GM13976 (cell line): ENCODE measurements at regions not wholly inside any gene's neighbourhood (a gene's known extent, or its start where the extent isn't known, plus 50 kb on each side); places are given as distances from the start of the nearest gene placed in this dataset.

Experiments used
- DNase-seq: peaks from one replicate; pipeline ENCODE4 v3.0.0; 2012; ENCODE audit warnings: low spot score
- in situ Hi-C: fragments of 300-500 bp; cut with MboI; formaldehyde crosslinking; loops from one replicate; pipeline ENCODE4 v1.12.0; 2022; ENCODE audit warnings: low sequenced_read_pairs, mixed read lengths, inconsistent platforms; ENCODE audit not compliant: unreplicated experiment
- TF ChIP-seq, protein P1 (sequence below): IDR thresholded peaks from 2 replicates; pipeline ENCODE4 v1.5.1; 2012; ENCODE audit warnings: borderline replicate concordance, mild to moderate bottlenecking; ENCODE audit not compliant: insufficient read depth; ENCODE audit errors: extremely low read depth, missing control alignments, control extremely low read depth

DNA sequence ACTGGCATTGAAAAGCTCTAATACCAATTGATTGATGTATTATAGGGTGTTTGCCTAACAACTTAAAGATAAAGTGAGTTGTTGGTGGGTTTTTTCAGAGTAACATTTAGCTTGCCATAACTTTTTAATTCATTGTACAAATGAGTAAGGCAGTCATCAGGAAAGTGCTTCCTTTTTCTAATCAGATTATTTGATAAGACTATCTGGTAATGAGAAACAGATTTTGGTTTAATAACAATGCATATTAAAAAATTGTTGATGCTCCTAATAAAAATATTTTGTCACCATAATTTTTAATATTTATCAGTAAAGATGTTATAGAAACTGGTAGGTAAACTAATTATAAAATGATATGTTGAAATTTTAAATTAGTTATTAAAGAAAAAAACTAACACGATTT is 51.3 kb downstream of the BLTP1 start:
- TF ChIP-seq, protein P1, sequence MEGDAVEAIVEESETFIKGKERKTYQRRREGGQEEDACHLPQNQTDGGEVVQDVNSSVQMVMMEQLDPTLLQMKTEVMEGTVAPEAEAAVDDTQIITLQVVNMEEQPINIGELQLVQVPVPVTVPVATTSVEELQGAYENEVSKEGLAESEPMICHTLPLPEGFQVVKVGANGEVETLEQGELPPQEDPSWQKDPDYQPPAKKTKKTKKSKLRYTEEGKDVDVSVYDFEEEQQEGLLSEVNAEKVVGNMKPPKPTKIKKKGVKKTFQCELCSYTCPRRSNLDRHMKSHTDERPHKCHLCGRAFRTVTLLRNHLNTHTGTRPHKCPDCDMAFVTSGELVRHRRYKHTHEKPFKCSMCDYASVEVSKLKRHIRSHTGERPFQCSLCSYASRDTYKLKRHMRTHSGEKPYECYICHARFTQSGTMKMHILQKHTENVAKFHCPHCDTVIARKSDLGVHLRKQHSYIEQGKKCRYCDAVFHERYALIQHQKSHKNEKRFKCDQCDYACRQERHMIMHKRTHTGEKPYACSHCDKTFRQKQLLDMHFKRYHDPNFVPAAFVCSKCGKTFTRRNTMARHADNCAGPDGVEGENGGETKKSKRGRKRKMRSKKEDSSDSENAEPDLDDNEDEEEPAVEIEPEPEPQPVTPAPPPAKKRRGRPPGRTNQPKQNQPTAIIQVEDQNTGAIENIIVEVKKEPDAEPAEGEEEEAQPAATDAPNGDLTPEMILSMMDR = no peak
- in situ Hi-C loops = no loop called here
- DNase-seq = no peak

DNA sequence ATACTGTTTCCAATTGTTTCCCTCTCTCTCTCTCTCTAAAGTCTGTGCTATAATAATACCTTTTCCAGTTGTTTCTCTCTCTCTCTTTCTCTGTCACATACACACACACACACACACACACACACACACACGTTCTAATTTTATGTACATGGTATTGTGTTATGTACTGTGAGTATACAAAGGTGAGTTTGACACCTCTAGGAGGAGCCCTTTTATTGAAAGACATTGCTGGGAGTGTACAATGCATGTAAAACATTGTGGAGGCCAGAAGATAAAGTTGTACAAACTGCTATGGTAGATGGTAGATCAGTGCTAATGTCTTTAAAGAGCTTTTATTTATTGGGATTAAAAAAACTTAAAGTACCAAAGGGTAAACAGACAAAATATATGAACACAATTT is 53.6 kb downstream of the BLTP1 start:
- DNase-seq = no peak
- in situ Hi-C loops = no loop called here
- TF ChIP-seq, protein P1 = no peak

GRCh38 chr4:122212880-122213279 is 60.7 kb downstream of the BLTP1 start:
- DNase-seq = no peak
- in situ Hi-C loops = no loop called here
- TF ChIP-seq, protein P1 = no peak

DNA sequence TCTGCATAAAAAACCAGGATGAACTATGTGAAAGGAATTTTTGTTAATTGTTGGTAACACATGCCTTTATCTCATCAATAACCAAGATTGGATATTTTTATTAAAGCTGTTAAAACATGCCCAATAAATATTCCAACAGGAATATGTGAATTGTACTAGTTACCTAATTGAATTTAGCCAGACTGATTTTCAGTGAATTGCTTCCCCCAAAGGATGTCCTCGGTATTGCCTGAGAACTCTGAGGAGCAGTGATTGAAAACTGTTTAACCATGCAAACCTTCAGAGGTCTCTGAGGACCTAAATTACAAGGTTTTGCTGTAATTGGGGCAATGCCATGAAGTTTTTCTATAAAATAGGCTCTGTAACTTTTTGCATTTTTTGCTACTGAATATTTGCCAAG is 66.6 kb downstream of the BLTP1 start:
- DNase-seq = no peak
- TF ChIP-seq, protein P1 = no peak
- in situ Hi-C loops = no loop called here

DNA sequence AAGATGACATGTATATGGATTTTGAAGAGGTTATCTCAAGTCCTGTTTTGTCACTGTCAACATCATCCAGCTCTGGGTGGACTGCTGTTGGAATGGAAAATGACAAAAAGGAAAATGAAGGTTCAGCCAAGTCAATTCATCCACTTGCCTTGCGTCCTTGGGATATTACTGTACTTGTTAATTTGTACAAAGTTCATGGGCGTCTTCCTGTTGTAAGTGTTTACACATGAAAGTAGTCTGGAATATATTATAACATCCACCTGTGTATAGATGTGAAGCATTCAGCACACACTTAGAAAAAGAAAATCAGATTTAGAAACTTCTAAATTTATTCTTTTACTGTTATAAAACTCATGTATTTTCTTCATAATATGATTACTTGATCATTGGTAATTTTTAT is 67.2 kb downstream of the BLTP1 start:
- DNase-seq = no peak
- in situ Hi-C loops = no loop called here
- TF ChIP-seq, protein P1 = no peak

GRCh38 chr4:122221322-122221721 is 69.2 kb downstream of the BLTP1 start:
- in situ Hi-C loops = no loop called here
- no peak for DNase-seq
- TF ChIP-seq, protein P1 = no peak

- TF ChIP-seq, protein P1 = no peak
- in situ Hi-C loops = no loop called here
- no peak for DNase-seq
These were observed 72.2 kb downstream of the BLTP1 start for GRCh38 chr4:122224348-122224747.
